NB4 (cell line): ENCODE measurements at regions not wholly inside any gene's neighbourhood (a gene's known extent, or its start where the extent isn't known, plus 50 kb on each side); places are given as distances from the start of the nearest gene placed in this dataset.

Experiments
- DNase-seq: peaks from one replicate; pipeline ENCODE4 v3.0.0; 2010; ENCODE audit warnings: low read depth
- H3K4me3 ChIP-seq: one replicate; pipeline ENCODE4 v1.5.1; 2011; ENCODE audit warnings: mild to moderate bottlenecking, low read depth, low read length, moderate library complexity
- MYC ChIP-seq: IDR thresholded peaks from 2 replicates; pipeline ENCODE4 v1.6.1; 2011; ENCODE audit warnings: low read depth, low read length
- POLR2A ChIP-seq: IDR thresholded peaks from 2 replicates; pipeline ENCODE4 v1.6.1; 2011; ENCODE audit warnings: mild to moderate bottlenecking; ENCODE audit not compliant: insufficient read length; ENCODE audit errors: extremely low read depth
- TF ChIP-seq, protein P1 (sequence below): IDR thresholded peaks from 2 replicates; pipeline ENCODE4 v1.6.1; 2011; ENCODE audit warnings: low read depth, low read length
- TF ChIP-seq, protein P2 (sequence below): IDR thresholded peaks from one replicate; pipeline ENCODE4 v1.5.1; 2012; ENCODE audit warnings: low read depth, low read length

DNA sequence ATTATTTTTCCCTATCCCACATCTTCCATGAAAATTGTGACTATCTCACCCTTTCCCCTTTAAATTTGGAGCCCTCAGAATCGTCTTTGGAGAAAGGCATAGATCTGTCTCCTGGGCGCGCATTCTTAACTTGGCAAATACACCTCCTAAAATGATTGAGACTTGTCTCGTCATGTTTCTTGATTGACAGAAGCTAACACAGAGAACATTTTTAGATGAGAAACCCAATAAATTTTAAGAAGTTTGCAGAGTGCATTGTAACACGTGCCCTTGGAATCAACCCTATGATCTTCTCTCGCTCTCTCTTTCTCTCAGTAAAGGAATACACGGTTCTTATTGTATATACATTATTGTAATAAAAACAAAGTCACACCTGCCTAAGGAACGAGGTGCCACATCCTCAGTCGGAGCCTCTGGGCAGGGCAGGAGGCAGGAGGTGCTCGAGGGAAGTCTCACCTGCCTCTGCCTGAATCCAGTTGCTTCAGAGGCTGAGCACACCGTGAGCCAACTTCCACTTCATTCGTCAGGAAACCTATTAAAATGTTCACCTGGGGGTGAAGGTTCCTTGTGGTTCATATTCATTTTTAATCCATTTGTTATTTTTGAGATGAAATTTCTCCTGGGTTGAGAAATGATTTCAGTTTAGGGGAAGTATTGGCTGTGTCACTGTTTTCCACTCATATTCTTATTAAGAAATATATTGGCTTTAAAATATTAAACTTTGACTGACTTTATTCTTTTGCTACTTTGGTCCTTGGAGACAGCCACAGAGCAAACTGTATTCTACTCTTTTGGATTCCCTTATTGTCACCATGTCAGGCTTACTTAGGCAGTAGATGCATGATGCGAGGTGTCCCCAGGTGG, 90.5 kb upstream of the THBS2 start:
- TF ChIP-seq, protein P1, sequence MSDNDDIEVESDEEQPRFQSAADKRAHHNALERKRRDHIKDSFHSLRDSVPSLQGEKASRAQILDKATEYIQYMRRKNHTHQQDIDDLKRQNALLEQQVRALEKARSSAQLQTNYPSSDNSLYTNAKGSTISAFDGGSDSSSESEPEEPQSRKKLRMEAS = no peak
- TF ChIP-seq, protein P2, sequence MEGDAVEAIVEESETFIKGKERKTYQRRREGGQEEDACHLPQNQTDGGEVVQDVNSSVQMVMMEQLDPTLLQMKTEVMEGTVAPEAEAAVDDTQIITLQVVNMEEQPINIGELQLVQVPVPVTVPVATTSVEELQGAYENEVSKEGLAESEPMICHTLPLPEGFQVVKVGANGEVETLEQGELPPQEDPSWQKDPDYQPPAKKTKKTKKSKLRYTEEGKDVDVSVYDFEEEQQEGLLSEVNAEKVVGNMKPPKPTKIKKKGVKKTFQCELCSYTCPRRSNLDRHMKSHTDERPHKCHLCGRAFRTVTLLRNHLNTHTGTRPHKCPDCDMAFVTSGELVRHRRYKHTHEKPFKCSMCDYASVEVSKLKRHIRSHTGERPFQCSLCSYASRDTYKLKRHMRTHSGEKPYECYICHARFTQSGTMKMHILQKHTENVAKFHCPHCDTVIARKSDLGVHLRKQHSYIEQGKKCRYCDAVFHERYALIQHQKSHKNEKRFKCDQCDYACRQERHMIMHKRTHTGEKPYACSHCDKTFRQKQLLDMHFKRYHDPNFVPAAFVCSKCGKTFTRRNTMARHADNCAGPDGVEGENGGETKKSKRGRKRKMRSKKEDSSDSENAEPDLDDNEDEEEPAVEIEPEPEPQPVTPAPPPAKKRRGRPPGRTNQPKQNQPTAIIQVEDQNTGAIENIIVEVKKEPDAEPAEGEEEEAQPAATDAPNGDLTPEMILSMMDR = no peak
- TF ChIP-seq POLR2A = no peak
- TF ChIP-seq MYC = no peak
- DNase-seq = no peak
- no peak overlapping the region for H3K4me3 ChIP-seq

DNA sequence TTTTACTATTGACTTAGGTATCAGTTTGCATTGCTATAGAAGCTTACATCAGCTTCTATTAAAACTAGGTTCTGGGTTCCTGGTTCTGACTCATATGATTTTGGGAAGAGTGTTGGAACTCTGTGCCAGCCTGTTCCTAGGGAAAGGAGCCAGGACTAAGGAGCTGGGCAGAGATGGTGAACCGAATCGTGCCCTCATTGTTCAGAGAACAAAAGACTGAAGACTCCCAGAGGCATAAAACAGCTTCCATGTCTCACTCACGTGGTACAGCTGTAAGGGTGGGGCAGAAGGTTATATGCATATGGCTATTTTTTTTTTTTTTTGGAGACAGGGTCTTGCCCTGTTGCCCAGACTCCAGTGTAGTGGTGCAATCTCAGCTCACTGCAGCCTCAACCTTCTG, 89.1 kb upstream of the THBS2 start:
- no peak overlapping the region for H3K4me3 ChIP-seq
- no peak for TF ChIP-seq POLR2A
- no peak for TF ChIP-seq MYC
- TF ChIP-seq, protein P2 = no peak
- TF ChIP-seq, protein P1 = no peak
- DNase-seq = no peak

DNA sequence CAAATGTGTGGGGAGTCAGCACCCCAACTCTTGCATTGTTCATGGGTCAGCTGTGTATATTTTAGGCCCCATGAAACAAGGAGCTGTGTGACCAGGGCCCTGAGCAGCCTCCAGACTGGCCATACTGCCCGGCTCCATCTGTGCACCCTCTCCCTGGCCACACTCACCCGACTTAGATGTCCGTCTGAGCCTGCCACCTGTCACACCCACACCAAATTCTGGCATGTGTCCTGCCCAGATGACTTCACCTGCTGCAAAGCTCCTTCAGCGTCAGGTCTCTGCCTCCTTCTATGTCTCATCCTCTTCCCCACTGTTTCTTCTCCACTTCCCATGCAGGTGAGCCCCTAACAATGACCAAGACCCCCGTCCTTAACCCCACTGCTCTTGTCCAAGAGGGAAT, 88.1 kb upstream of the THBS2 start:
- H3K4me3 ChIP-seq = no peak overlapping the region
- DNase-seq = no peak
- TF ChIP-seq, protein P1 = no peak
- TF ChIP-seq, protein P2 = no peak
- no peak for TF ChIP-seq POLR2A
- TF ChIP-seq MYC = no peak

DNA sequence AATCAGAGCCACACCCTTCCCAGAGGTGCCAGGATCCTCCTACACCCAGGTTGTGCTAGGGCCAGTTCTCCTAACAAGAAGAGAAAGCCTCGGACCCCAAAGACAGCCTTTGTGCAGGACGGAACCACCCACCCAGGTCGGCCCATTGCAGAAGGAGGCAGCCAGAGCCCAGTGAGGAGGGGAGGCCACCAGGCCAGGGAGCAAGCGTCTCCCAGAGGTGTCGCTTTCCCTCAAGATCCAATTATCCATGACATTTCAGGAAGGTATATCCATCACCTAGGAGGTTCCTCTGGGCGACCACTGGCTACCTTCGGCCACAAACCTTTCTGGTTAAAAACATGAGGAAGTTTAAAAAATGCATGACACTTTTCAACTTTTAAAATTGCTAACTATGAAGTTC, 87.4 kb upstream of the THBS2 start:
- TF ChIP-seq MYC = no peak
- TF ChIP-seq, protein P2 = no peak
- TF ChIP-seq, protein P1 = no peak
- TF ChIP-seq POLR2A = no peak

DNA sequence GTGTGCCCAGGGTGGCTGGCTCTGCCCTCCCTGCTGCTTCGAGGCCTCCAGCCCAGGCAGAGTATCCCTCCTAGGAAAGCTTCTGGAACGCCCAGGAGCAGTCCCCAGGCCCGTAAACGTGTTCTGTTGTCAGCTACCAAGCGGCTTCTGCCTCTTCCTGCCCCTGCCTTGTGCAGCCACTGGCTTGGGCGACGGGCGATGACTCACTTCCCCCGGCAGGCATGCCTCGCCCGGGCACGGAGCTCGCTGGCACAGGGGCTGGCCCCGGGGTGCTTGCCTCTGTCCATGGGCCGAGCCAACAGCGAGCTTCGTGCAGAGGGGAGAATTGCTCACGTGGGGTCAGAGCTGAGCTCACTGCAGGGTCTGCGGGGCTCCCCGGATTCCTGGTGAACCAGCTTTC, 86.7 kb upstream of the THBS2 start:
- TF ChIP-seq, protein P1 = no peak
- TF ChIP-seq, protein P2 = no peak
- TF ChIP-seq MYC = no peak
- TF ChIP-seq POLR2A = no peak
- peak; percentile 45 for DNase-seq
- no peak overlapping the region for H3K4me3 ChIP-seq

More for the DNA sequence above, 87.4 kb upstream of the THBS2 start:
- no peak overlapping the region for H3K4me3 ChIP-seq
- DNase-seq = no peak
